ENCODE measurements at regions not wholly inside any gene's neighbourhood (a gene's known extent, or its start where the extent isn't known, plus 50 kb on each side); places are given as distances from the start of the nearest gene placed in this dataset.

DNA sequence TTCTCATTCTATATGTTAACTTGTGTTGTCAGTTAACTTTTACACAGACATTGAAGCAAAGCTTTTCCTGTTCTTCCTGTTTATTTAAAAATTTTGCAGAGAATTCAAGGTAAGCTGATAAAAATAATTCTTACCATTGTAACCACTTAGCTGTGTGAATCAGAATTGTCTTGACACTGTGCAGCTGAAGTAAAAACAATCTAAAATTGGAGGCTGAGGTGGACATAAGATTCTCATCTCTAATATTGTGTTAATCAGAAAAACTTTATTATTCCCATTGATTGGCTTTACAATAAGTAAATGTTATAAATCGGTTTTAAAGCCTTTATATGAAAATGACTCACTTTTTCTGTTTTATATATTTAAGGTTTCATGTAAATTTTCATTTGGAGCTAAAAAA, 240.3 kb upstream of the PLEKHG7 start (continued):
- no peak for TF ChIP-seq TEAD4 (IDR thresholded peaks at IDR 0.05; ENCODE audit: borderline replicate concordance, insufficient read depth)

DNA sequence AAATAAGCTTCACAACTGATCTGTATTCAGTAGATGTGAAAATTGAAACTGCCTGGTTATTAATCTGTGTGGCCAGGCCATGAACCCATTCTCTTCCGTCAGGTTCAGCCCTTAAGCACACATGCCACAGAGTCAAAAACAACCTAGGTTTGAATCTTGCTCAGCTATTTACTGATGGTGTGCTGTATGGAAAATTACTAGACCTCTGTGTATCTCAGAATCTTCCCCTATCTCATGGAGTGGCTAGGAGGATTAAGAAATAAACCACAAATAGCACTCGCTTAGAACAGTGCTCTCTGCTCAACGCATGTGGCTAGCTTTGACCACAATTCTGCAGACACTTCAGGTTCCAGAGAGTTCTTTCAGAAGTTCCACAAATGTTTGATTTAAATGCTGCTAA, 240.7 kb upstream of the PLEKHG7 start:
- Histone ChIP-seq H3K9me3 (no peaks in the 10 kb centered on the region), H2AFZ (ENCODE audit: low read depth) (no peak overlapping the region), H3K27ac (ENCODE audit: low read depth in 2 of 2, low read length in 1 of 2) (no peak overlapping the region), H3K9ac (no peak overlapping the region), H3K4me3 (ENCODE audit: low read depth in 2 of 2, low read length in 1 of 2) (no peak overlapping the region), H3K4me1 (ENCODE audit: control insufficient read depth in 1 of 2, insufficient read depth in 2 of 2, low read depth in 1 of 2, low read length in 1 of 2) (no peaks in the 10 kb centered on the region; a peak in 1 of 4 replicates), H3K36me3 (replicated peaks in 1 of 2; ENCODE audit: control insufficient read depth in 1 of 2, insufficient read depth in 2 of 2, low read length in 1 of 2) (no peaks in the 10 kb centered on the region), H4K20me1 (ENCODE audit: insufficient read depth) (no peaks in the 10 kb centered on the region), H3K79me2 (ENCODE audit: insufficient read depth) (no peaks in the 10 kb centered on the region), H3K4me2 (no peak overlapping the region), H3K9me2 (no peaks in the 10 kb centered on the region; the same call in 1 of the 2 replicates), H3K27me3 (ENCODE audit: insufficient read depth) (no peaks in the 10 kb centered on the region), H3F3A (replicated peaks; ENCODE audit: insufficient read depth) (no peaks in the 10 kb centered on the region)
- ChIA-PET CTCF (interaction anchor here (0.6 to 0.8 kb wide), 2 partner anchors 60 to 121 kb away, joined by 3 read pairs; no protein-coding TSS in a partner anchor), POLR2A (interaction anchor here (0.6 kb wide), 1 partner anchor 110 kb away, joined by 3 read pairs; no protein-coding TSS in a partner anchor)
- TF ChIP-seq, protein P1, sequence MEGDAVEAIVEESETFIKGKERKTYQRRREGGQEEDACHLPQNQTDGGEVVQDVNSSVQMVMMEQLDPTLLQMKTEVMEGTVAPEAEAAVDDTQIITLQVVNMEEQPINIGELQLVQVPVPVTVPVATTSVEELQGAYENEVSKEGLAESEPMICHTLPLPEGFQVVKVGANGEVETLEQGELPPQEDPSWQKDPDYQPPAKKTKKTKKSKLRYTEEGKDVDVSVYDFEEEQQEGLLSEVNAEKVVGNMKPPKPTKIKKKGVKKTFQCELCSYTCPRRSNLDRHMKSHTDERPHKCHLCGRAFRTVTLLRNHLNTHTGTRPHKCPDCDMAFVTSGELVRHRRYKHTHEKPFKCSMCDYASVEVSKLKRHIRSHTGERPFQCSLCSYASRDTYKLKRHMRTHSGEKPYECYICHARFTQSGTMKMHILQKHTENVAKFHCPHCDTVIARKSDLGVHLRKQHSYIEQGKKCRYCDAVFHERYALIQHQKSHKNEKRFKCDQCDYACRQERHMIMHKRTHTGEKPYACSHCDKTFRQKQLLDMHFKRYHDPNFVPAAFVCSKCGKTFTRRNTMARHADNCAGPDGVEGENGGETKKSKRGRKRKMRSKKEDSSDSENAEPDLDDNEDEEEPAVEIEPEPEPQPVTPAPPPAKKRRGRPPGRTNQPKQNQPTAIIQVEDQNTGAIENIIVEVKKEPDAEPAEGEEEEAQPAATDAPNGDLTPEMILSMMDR (IDR thresholded peaks at IDR 0.05) = no peak
- TF ChIP-seq FOXJ3 (CRISPR knock-in tag; IDR thresholded peaks at IDR 0.05) (no peak), SIN3A (IDR thresholded peaks at IDR 0.05; ENCODE audit: borderline replicate concordance, low read depth, low read length) (no peak), FOXM1 (IDR thresholded peaks at IDR 0.05; ENCODE audit: low read depth) (no peak), NFIC (IDR thresholded peaks at IDR 0.05; ENCODE audit: borderline replicate concordance) (no peak), TEAD4 (IDR thresholded peaks at IDR 0.05; ENCODE audit: borderline replicate concordance, insufficient read depth) (no peak), MXI1 (IDR thresholded peaks at IDR 0.05; ENCODE audit: low read depth, low read length) (no peak), SMC3 (IDR thresholded peaks at IDR 0.05; ENCODE audit: low read depth, low read length) (no peak), EZH2phosphoT487 (IDR thresholded peaks at IDR 0.05; ENCODE audit: borderline replicate concordance, low read depth) (no peak), JUND (IDR thresholded peaks at IDR 0.05) (no peak), GABPA (IDR thresholded peaks at IDR 0.05; ENCODE audit: low read depth) (no peak), TCF12 (IDR thresholded peaks at IDR 0.05) (no peak), ELF1 (IDR thresholded peaks at IDR 0.05) (no peak)
- TF ChIP-seq, protein P2, sequence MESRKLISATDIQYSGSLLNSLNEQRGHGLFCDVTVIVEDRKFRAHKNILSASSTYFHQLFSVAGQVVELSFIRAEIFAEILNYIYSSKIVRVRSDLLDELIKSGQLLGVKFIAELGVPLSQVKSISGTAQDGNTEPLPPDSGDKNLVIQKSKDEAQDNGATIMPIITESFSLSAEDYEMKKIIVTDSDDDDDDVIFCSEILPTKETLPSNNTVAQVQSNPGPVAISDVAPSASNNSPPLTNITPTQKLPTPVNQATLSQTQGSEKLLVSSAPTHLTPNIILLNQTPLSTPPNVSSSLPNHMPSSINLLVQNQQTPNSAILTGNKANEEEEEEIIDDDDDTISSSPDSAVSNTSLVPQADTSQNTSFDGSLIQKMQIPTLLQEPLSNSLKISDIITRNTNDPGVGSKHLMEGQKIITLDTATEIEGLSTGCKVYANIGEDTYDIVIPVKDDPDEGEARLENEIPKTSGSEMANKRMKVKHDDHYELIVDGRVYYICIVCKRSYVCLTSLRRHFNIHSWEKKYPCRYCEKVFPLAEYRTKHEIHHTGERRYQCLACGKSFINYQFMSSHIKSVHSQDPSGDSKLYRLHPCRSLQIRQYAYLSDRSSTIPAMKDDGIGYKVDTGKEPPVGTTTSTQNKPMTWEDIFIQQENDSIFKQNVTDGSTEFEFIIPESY (IDR thresholded peaks at IDR 0.05; ENCODE audit: borderline replicate concordance, low read depth) = no peak
- WGBS (ENCODE audit: low lambda C conversion rate) = 84% methylated on average over 3 of the region's 3 CpGs
- DNase-seq = no peak

DNA sequence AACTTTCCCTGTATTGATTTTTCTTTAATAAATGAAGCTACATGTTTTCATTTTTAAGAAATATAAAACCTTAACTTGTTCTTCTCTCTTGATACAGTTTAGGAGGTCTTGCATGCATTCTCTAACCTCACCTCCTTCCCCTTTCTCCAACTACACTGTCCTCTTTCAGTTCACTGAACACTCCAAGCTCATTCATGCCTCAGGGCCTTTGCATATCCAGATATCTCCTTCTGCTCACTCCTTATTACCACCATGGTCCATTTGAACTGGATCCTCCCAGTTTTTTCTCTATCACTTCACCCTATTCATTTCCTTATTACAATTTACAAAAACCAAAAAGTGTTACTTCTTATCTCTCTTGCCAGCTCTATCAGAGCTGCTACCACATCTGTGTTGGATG, 242.9 kb upstream of the PLEKHG7 start:
- Histone ChIP-seq H3K4me1 (ENCODE audit: control insufficient read depth in 1 of 2, insufficient read depth in 2 of 2, low read depth in 1 of 2, low read length in 1 of 2) (no peaks in the 10 kb centered on the region; a peak in 1 of 4 replicates), H3K79me2 (ENCODE audit: insufficient read depth) (no peaks in the 10 kb centered on the region), H3K27ac (ENCODE audit: low read depth in 2 of 2, low read length in 1 of 2) (no peak overlapping the region), H2AFZ (ENCODE audit: low read depth) (no peak overlapping the region), H3K4me3 (ENCODE audit: low read depth in 2 of 2, low read length in 1 of 2) (no peak overlapping the region), H3K36me3 (replicated peaks in 1 of 2; ENCODE audit: control insufficient read depth in 1 of 2, insufficient read depth in 2 of 2, low read length in 1 of 2) (no peaks in the 10 kb centered on the region), H3F3A (replicated peaks; ENCODE audit: insufficient read depth) (no peaks in the 10 kb centered on the region), H3K9ac (no peak overlapping the region), H3K27me3 (ENCODE audit: insufficient read depth) (no peaks in the 10 kb centered on the region), H3K4me2 (no peak overlapping the region), H3K9me2 (no peaks in the 10 kb centered on the region; the same call in 1 of the 2 replicates), H3K9me3 (no peaks in the 10 kb centered on the region), H4K20me1 (ENCODE audit: insufficient read depth) (no peaks in the 10 kb centered on the region)
- DNase-seq = no peak
- ChIA-PET POLR2A (no interaction called here), CTCF (no interaction called here)
- TF ChIP-seq FOXJ3 (CRISPR knock-in tag; IDR thresholded peaks at IDR 0.05) (no peak), RAD21 (IDR thresholded peaks at IDR 0.05; ENCODE audit: low read length) (no peak), EZH2phosphoT487 (IDR thresholded peaks at IDR 0.05; ENCODE audit: borderline replicate concordance, low read depth) (no peak), GABPA (IDR thresholded peaks at IDR 0.05; ENCODE audit: low read depth) (no peak), NFIC (IDR thresholded peaks at IDR 0.05; ENCODE audit: borderline replicate concordance) (no peak), RCOR1 (IDR thresholded peaks at IDR 0.05; ENCODE audit: low read length) (no peak)
- TF ChIP-seq, protein P2 (IDR thresholded peaks at IDR 0.05; ENCODE audit: borderline replicate concordance, low read depth) = no peak
- TF ChIP-seq, protein P3, sequence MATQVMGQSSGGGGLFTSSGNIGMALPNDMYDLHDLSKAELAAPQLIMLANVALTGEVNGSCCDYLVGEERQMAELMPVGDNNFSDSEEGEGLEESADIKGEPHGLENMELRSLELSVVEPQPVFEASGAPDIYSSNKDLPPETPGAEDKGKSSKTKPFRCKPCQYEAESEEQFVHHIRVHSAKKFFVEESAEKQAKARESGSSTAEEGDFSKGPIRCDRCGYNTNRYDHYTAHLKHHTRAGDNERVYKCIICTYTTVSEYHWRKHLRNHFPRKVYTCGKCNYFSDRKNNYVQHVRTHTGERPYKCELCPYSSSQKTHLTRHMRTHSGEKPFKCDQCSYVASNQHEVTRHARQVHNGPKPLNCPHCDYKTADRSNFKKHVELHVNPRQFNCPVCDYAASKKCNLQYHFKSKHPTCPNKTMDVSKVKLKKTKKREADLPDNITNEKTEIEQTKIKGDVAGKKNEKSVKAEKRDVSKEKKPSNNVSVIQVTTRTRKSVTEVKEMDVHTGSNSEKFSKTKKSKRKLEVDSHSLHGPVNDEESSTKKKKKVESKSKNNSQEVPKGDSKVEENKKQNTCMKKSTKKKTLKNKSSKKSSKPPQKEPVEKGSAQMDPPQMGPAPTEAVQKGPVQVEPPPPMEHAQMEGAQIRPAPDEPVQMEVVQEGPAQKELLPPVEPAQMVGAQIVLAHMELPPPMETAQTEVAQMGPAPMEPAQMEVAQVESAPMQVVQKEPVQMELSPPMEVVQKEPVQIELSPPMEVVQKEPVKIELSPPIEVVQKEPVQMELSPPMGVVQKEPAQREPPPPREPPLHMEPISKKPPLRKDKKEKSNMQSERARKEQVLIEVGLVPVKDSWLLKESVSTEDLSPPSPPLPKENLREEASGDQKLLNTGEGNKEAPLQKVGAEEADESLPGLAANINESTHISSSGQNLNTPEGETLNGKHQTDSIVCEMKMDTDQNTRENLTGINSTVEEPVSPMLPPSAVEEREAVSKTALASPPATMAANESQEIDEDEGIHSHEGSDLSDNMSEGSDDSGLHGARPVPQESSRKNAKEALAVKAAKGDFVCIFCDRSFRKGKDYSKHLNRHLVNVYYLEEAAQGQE (IDR thresholded peaks at IDR 0.05; ENCODE audit: low read depth, low read length) = no peak
